SK-N-SH (cell line): ENCODE measurements at regions not wholly inside any gene's neighbourhood (a gene's known extent, or its start where the extent isn't known, plus 50 kb on each side); places are given as distances from the start of the nearest gene placed in this dataset.

Experiments used
- CHD2 ChIP-seq: fragments of 150-350 bp; IDR thresholded peaks from 2 replicates; pipeline ENCODE4 v1.6.1; 2018; ENCODE audit warnings: low read length; ENCODE audit not compliant: partially characterized antibody
- GATA2 ChIP-seq: sonication (generic); formaldehyde crosslinking; IDR thresholded peaks from 2 replicates; pipeline ENCODE4 v1.5.0; 2020; ENCODE audit warnings: mild to moderate bottlenecking, missing genetic modification reagents
- NFIC ChIP-seq: IDR thresholded peaks from 2 replicates; pipeline ENCODE4 v1.4.0; 2012; ENCODE audit warnings: borderline replicate concordance
- SMC3 ChIP-seq: IDR thresholded peaks from 2 replicates; pipeline ENCODE4 v1.6.1; 2012; ENCODE audit warnings: low read depth, low read length, improper control_type of control experiment
- TAF1 ChIP-seq: IDR thresholded peaks from 2 replicates; pipeline ENCODE4 v1.6.1; 2012; ENCODE audit warnings: low read depth, mild to moderate bottlenecking, low read length, moderate library complexity, borderline replicate concordance
- YY1 ChIP-seq: IDR thresholded peaks from 2 replicates; pipeline ENCODE4 v1.4.0; 2012; ENCODE audit warnings: low read depth, mild to moderate bottlenecking
- TF ChIP-seq, protein P1 (sequence below): fragments of 200-600 bp; sonication (generic); IDR thresholded peaks from 2 replicates; pipeline ENCODE4 v1.6.1; 2017; ENCODE audit warnings: antibody characterized with exemption, mild to moderate bottlenecking, moderate library complexity

DNA sequence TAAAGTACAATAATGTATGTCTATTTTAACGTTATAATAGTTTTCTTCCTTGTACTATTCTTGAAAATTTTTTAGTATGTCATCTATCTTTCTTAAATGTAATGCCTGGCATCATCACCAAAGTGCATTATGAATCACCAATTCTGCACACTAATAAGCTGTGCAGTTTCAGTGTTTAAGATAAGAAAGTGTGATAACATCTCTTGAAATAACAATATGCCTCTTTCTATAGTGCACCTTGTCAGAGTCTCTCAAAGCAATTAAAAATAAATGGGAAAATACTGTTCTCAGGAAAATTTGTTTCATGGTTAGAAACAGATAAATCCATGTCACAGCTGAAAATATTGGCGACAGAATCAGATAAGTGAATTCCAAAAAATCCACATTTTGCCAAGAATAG, 457.4 kb upstream of the PCDH10 start:
- no peak for TF ChIP-seq NFIC
- no peak for TF ChIP-seq CHD2
- TF ChIP-seq GATA2 (CRISPR knock-in tag) = peak; percentile 50; the same call in 1 of the 2 replicates
- TF ChIP-seq, protein P1, sequence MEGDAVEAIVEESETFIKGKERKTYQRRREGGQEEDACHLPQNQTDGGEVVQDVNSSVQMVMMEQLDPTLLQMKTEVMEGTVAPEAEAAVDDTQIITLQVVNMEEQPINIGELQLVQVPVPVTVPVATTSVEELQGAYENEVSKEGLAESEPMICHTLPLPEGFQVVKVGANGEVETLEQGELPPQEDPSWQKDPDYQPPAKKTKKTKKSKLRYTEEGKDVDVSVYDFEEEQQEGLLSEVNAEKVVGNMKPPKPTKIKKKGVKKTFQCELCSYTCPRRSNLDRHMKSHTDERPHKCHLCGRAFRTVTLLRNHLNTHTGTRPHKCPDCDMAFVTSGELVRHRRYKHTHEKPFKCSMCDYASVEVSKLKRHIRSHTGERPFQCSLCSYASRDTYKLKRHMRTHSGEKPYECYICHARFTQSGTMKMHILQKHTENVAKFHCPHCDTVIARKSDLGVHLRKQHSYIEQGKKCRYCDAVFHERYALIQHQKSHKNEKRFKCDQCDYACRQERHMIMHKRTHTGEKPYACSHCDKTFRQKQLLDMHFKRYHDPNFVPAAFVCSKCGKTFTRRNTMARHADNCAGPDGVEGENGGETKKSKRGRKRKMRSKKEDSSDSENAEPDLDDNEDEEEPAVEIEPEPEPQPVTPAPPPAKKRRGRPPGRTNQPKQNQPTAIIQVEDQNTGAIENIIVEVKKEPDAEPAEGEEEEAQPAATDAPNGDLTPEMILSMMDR = no peak
- no peak for TF ChIP-seq YY1
- no peak for TF ChIP-seq TAF1
- no peak for TF ChIP-seq SMC3
